GM18519 (cell line): ENCODE measurements at regions not wholly inside any gene's neighbourhood (a gene's known extent, or its start where the extent isn't known, plus 50 kb on each side); places are given as distances from the start of the nearest gene placed in this dataset.

ENCODE experiments used
- ATAC-seq: cut with Tn5 transposase; IDR thresholded peaks from one replicate; pipeline ENCODE4 v1.9.1; 2021; ENCODE audit warnings: mild to moderate bottlenecking, moderate library complexity; ENCODE audit not compliant: unreplicated experiment, low FRiP score

- no peak for ATAC-seq
Measured at GRCh38 chr13:70357031-70357430, 248.8 kb upstream of the KLHL1 start.

GRCh38 chr13:70353096-70353495 is 244.8 kb upstream of the KLHL1 start:
- ATAC-seq: no peak

DNA sequence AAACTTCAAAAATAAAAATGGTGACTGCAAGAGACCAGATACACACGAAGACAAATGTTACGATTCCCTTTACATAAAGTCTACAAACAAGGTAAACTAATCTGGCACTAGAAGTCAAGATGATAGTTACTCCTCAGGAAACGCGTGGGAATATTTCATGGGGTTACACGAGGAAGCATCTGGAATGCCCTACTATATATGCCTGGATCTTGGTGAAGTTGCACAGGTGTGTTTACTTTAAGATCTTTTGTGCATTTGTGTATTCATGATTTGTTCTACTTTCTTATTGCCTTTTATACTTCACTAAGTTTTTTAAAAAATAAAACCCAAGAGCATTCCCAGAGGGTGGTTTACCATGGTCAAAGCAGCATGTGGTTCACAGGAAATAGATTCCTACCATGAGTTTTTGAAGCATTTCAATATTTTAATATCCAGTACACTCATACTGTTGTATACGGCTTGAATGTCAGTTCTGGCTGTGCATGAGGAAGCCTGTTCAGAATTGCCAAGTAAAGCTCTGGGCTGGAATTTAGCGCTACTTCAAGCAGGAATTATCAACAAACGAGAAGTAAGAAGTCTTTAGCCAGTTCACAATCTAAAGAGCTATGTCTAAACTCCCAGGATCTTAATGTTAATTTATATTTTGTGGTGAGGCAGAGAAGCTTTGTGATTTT is 239.8 kb upstream of the KLHL1 start:
- ATAC-seq: no peak

DNA sequence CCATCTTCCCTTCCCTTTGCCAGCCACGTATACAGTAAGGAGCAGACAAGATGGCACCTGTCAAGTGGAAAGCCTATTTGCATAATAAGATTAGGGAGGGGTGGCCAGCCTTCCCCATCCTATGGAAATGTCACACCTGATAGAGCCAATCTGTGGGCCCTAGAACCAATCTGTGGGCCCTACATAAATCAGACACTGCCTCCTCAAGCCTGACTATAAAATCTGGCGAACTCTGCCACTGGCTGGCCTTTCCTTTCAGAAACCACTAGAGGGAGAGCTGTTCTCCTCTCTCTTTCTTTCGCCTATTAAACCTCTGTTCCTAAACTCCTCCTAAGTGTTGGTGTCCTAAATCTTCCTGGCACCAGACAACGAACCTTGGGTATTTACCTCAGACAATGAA is 231.5 kb upstream of the KLHL1 start:
- ATAC-seq: no peak

- no peak for ATAC-seq
Measured at GRCh38 chr13:70338609-70339008, 230.4 kb upstream of the KLHL1 start.

DNA sequence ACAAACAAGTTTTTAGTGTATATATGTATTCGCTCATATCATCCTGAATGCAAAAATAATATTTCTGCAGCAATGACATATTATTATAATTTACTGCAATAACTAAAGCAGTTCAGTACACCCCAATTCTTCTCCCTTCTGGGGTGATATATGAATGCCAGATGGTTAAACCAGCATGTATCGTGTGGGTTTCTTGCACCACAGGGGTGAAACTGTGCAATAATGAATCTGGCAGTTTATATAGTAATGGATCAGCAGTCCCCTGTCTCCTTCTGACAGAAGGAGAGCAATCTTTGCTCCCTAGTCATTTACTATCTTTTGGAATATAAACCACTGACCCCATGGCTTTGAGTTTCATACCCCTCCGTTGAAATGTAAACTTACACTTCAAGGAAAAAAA is 228.6 kb upstream of the KLHL1 start:
- ATAC-seq: no peak

GRCh38 chr13:70333752-70334151 is 225.5 kb upstream of the KLHL1 start:
- ATAC-seq: no peak

DNA sequence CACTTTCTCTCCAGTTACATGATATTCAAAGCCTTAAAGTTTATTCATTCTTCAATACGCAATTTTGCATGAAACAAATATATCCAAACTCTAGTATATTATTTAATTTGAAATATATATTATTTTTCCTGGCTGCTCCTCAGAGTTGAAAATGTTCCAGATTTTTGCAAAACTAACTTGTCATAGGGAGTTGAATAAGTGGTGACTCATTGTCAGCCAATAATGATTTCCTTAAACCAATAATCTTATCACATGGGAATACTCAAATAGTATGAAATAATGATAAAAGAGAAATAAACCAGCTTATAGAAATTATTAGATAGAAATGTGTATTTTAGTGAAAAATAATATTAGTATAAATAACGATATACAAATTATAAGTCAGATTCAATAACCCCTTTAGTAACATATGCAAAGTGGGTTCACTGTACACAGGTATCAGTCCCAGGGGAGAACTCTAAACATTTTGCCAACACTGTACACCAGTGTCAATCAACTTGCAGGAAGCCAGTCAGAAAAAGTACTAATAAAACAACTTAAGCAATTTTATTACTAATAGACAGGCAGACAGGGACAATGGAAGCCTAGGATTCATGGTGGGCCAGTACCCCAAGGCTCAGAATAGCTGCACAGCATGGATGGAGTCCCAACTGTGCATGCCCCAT is 222.6 kb upstream of the KLHL1 start:
- no peak for ATAC-seq

GRCh38 chr13:70324519-70324918 is 216.3 kb upstream of the KLHL1 start:
- ATAC-seq: no peak

- ATAC-seq: no peak
Measured at GRCh38 chr13:70311191-70311590, 202.9 kb upstream of the KLHL1 start.

- no peak for ATAC-seq
Measured at GRCh38 chr13:70310396-70311119, 202.3 kb upstream of the KLHL1 start.

DNA sequence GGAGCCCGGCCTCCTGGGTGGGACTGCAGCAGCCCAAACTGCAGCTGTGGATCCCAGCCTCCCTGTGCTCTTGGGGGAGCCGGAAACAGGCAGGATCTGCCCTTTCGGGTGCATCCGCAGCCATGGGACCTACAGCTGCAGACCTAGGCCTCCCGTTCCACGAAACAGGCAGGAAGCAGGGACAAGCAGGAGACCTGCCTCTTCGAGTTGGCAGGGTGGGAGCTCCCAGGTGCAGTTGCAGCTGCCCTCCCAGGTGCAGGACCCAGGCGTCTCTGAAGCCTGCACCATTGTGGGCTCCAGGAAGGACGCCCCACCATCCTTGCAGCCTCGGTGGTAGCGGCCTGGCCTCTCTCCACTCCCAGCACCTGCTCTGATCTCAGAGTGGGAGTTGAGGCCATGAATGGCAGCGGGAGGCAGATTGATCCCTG is 189.0 kb upstream of the KLHL1 start:
- no peak for ATAC-seq

DNA sequence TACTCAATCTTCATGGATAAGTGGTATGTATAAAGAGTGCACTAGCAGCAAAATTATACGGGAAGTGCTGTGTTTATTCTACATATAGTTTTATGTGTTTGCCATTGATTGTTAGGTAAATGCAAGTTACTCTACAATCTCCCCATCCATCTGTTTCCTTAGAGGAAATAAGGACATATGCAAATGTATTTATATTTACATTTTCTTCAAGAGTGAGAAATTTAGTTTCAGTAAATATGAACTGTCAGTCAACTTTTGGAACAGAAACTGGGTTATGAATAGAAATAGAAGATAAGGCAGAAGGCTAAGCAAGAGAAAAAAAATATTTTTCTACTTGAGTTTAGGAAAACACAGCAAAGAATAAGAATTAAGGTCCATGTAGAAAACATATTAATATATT is 176.1 kb upstream of the KLHL1 start:
- ATAC-seq: no peak

- ATAC-seq: no peak
Measured at GRCh38 chr13:70275841-70276240, 167.6 kb upstream of the KLHL1 start.

DNA sequence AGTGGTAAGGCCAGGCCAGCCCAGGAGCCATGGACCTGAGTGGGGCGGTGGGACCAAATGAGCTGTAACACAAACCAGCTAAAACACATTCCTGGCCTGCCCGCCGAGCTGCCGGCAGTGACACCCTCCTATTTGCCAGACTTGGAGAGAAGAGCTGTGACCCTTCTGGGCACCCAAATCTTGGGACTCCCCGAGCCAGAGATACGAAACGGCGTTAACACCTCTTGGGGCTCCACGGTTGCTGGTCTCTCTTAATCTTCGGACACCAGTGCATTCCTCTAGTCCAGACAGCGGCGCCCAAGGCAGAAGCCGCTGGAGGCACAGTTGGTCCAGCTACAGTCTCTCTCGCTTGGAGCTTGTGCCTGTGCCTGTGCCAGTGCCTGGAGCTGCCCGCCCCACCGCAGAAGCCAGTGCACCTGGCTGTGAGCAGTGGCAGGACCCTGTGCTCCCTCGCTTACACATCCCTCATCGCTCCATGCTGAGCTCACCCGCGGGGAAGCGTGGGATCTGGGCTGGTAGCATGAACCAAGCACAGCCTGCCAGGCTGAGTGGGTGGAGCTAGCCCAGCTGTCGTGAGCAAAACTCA is 147.2 kb upstream of the KLHL1 start:
- ATAC-seq: no peak

DNA sequence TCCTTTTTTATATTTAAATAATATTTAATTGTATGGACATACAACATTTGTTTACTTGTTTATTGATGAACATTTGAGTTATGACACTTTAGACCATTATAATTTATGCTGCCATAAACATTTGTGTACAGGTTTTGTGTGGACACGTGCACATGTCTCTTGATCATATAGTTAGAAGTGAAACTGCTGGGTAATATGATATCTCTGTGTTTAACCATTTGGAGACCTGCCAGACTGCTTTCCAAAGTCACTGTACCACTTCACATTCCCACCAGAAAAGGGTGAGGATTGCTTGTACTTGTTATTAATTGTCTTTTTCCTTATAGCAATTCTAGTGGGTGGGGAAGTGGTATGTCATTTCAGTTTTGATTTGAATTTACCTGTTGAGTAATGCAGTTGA is 145.6 kb upstream of the KLHL1 start:
- ATAC-seq: no peak

DNA sequence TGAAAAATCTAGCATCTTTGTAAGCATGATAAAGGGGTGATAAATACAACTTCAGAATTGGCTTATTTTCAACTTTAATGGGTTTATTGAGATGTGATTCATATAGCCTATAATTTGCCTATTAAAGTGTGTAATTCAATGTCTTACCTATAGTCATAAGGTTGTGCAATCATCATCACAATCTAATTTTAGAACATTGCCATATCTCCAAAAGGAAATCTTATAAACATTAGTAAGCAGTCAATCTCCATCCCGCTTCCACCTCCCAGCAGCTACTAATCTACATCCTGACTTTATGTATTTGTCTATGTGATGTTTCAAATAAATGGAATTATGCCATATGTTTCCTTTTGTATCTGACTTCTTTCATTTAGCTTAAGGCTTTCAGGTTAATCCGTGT is 145.2 kb upstream of the KLHL1 start:
- ATAC-seq: no peak

DNA sequence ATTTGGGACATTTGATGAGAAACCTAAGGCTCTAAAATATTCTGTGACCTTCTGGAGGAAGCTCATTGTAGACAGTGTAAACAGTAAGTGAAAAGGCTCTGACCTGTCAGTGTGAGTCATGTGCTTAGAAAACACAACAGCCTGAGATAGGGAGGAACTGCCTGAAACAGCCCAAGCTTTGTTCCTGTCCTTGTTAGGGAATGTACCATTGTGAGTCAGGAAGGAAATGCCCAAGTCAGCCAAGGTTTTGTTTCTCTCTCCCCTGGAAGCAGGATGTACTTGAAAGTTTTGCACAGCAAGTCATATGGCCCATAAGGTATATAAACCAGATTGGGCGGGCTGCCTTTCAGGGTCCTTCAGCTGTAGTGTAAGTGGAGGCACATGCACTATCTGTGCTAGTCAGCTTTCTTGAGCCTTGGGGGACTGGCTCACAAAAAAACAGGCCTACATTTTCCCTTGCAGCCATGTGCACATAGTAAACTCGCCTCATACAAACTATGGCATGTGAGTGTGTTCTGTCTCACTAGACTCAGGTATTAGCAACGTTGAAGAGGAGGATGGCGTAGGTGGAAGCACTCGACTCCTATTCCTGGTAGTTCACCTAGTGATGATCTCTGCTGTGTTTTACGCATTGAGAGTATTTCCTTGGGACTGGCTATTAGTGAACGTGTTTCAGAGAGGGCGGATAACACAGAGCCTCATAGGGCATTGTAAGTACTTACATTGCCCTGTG is 141.2 kb upstream of the KLHL1 start:
- ATAC-seq: no peak

DNA sequence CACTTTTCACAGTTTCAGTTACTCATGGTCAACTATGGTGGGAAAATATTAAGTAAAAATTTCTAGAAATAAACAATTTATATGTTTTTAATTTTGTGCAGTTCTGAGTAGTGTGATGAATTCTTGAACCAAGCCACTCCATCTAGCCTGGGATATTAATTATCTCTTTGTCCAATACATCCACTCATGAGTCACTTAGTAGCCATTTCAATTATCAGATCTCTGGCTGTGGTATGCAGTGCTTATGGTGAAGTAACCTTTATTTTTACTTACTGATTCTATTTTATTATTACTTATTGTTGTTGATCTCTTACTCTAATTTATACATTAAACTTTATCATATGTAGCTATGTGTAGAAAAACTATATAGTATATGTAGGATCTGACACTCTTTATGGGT is 128.9 kb upstream of the KLHL1 start:
- ATAC-seq: no peak

GRCh38 chr13:70235565-70235964 is 127.3 kb upstream of the KLHL1 start:
- no peak for ATAC-seq

DNA sequence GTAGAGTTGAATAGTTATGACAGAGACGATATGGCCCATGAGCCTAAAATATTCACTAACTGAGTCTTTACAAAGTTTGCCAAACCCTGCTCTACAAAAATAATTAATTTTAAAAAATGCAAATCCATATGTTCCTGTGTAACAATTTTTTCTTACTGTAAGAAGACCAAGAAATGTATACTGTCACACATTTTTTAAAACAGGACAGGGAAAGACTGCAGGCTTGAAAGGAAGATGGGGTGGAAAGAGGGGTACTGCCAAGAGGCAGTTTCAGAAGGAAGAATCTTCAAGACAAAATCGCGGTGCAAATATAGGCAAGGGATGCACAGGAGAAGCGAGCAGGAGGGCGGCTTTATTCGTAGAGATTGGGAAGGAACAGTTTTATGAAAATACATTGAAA is 115.7 kb upstream of the KLHL1 start:
- no peak for ATAC-seq
